CD8-positive, alpha-beta memory T cell (primary cell): ENCODE measurements at regions not wholly inside any gene's neighbourhood (a gene's known extent, or its start where the extent isn't known, plus 50 kb on each side); places are given as distances from the start of the nearest gene placed in this dataset.

Experiments used
- CTCF ChIA-PET: fragments of 350-600 bp; sonication (Branson Sonifier 250); formaldehyde crosslinking; loops from one replicate; lab custom pipeline; 2021; ENCODE audit warnings: antibody characterized with exemption; lab: Charles Lee
- POLR2A ChIA-PET: fragments of 350-600 bp; sonication (Branson Sonifier 250); formaldehyde crosslinking; loops from one replicate; lab custom pipeline; 2021; ENCODE audit warnings: antibody characterized with exemption; lab: Charles Lee
- DNase-seq, 5 donors: peaks; one replicate each; pipeline versions ENCODE4 v3.0.0 to v3.0.0-alpha.2; 2020 to 2022; ENCODE audit warnings: mixed read lengths in 1 of 5
- H3K27ac ChIP-seq: one replicate; pipeline ENCODE4 v1.7.0; 2013; ENCODE audit warnings: low read depth, mild to moderate bottlenecking, low read length, moderate library complexity
- H3K27me3 ChIP-seq: 2 replicates; pipeline ENCODE4 v1.7.0; 2013; ENCODE audit warnings: low read length, mild to moderate bottlenecking; ENCODE audit not compliant: insufficient read depth, poor library complexity, severe bottlenecking
- H3K36me3 ChIP-seq: 2 replicates; pipeline ENCODE4 v1.7.0; 2013; ENCODE audit warnings: mild to moderate bottlenecking, low read length, moderate library complexity; ENCODE audit not compliant: insufficient read depth
- H3K4me1 ChIP-seq: 2 replicates; pipeline ENCODE4 v1.7.0; 2013; ENCODE audit warnings: mild to moderate bottlenecking, low read length, moderate library complexity; ENCODE audit not compliant: insufficient read depth
- H3K4me3 ChIP-seq: 2 replicates; pipeline ENCODE4 v1.7.0; 2013; ENCODE audit warnings: mild to moderate bottlenecking, low read length
- H3K9me3 ChIP-seq: 2 replicates; pipeline ENCODE4 v1.7.0; 2013; ENCODE audit warnings: mild to moderate bottlenecking, low read length
- H3K27ac Mint-ChIP-seq, 8 donors: one replicate each; pipeline ENCODE4 v1.8.0; 2020 to 2021; ENCODE audit warnings: mixed read lengths in 8 of 8, mild to moderate bottlenecking in 6 of 8, inconsistent platforms in 3 of 8, moderate library complexity in 3 of 8
- H3K27me3 Mint-ChIP-seq, 2 donors: one replicate each; pipeline ENCODE4 v1.8.0; 2020 to 2021; ENCODE audit warnings: mixed read lengths in 2 of 2, mild to moderate bottlenecking in 1 of 2, moderate library complexity in 1 of 2
- H3K36me3 Mint-ChIP-seq, 3 donors: one replicate each; pipeline ENCODE4 v1.8.0; 2020 to 2021; ENCODE audit warnings: mixed read lengths in 3 of 3, inconsistent platforms in 1 of 3, mild to moderate bottlenecking in 1 of 3
- H3K4me1 Mint-ChIP-seq, 3 donors: one replicate each; pipeline ENCODE4 v1.8.0; 2020 to 2021; ENCODE audit warnings: mixed read lengths in 3 of 3, inconsistent platforms in 1 of 3, mild to moderate bottlenecking in 1 of 3
- H3K4me3 Mint-ChIP-seq, 7 donors: one replicate each; pipeline ENCODE4 v1.8.0; 2020 to 2021; ENCODE audit warnings: mixed read lengths in 7 of 7, mild to moderate bottlenecking in 6 of 7, moderate library complexity in 4 of 7, inconsistent platforms in 2 of 7
- H3K9me3 Mint-ChIP-seq, 5 donors: one replicate each; pipeline ENCODE4 v1.8.0; 2020 to 2022; ENCODE audit warnings: mixed read lengths in 5 of 5, mild to moderate bottlenecking in 3 of 5, moderate library complexity in 2 of 5, inconsistent platforms in 1 of 5

DNA sequence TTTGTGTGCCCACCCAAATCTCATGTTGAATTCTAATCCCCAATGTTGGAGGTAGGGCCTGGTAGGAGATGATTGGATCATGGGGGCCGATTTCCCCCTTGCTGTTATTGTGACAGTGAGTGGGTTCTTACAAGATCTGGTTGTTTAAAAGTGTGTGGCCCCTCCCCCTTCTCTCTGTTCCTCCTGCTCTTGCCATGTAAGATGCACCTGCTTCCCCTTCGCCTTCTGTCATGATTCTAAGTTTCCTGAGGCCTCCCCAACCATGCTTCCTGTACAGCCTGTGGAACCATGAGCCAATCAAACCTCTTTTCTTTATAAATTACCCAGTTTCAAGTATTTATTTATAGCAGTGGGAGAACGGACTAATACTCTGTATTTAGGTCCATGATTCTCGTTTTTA lies 588.1 kb downstream of the DCDC2C start:
- no peaks in the 10 kb centered on the region for H3K4me1 Mint-ChIP-seq
- H3K36me3 Mint-ChIP-seq, result no peaks in the 10 kb centered on the region
- no peak overlapping the region for H3K27ac Mint-ChIP-seq
- no peaks in the 10 kb centered on the region for H3K9me3 ChIP-seq
- no peak overlapping the region for H3K4me3 ChIP-seq
- H3K27ac ChIP-seq, result no peak overlapping the region
- H3K9me3 Mint-ChIP-seq, result peaks cover 2 to 14% (median 12%) of the 10 kb centered on the region in 5 donors
- no peaks in the 10 kb centered on the region for H3K4me1 ChIP-seq
- ChIA-PET CTCF (no interaction called here), POLR2A (no interaction called here)
- H3K27me3 ChIP-seq, result no peaks in the 10 kb centered on the region
- H3K27me3 Mint-ChIP-seq, result no peaks in the 10 kb centered on the region
- no peak overlapping the region for H3K4me3 Mint-ChIP-seq
- no peak for DNase-seq
- no peaks in the 10 kb centered on the region for H3K36me3 ChIP-seq

DNA sequence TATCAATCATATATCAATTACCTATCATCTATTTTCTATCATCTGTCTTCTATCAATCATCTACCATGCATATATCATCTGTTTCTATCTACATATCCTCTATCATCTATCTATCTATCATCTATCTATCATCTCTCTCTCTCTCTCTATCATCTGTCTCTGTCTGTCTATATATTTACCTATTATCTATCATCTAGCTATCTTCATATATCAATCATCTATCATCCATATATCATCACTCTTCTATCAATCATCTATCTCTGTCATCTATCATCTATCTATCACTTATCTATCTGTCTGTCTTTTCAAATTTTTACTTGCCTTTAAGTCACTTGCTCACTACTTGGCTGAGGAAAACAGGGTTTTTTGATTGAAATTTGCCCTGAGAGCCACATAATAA lies 592.3 kb downstream of the DCDC2C start:
- DNase-seq, result no peak
- H3K36me3 ChIP-seq, result no peaks in the 10 kb centered on the region
- ChIA-PET POLR2A (no interaction called here), CTCF (no interaction called here)
- no peaks in the 10 kb centered on the region for H3K36me3 Mint-ChIP-seq
- H3K4me1 Mint-ChIP-seq, result no peaks in the 10 kb centered on the region
- H3K27me3 ChIP-seq, result no peaks in the 10 kb centered on the region
- no peaks in the 10 kb centered on the region for H3K4me1 ChIP-seq
- H3K9me3 ChIP-seq, result no peaks in the 10 kb centered on the region
- H3K4me3 ChIP-seq, result no peak overlapping the region
- H3K27ac ChIP-seq, result no peak overlapping the region
- no peak overlapping the region for H3K4me3 Mint-ChIP-seq
- no peaks in the 10 kb centered on the region for H3K27me3 Mint-ChIP-seq
- H3K27ac Mint-ChIP-seq, result no peak overlapping the region
- peaks cover 2 to 11% (median 5%) of the 10 kb centered on the region in 5 donors for H3K9me3 Mint-ChIP-seq

DNA sequence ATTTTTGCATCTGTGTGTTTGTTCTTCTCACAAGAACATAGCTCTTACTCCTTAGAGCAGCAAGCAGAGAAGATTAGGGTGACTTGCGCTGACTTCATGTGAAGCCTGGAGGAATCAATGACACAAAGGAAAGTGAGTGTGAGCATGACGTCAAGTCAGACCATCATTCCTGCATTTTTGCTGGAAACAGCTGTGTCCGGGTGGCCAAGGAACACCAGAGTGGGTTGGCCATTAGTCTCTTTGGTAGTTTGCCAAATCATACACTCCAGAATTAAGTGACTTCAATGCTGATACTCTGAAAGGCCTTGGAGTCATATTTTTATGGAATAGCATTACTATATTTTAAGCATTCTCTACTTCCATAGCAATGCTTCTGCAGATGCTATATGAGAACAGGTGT lies 597.2 kb downstream of the DCDC2C start:
- Histone ChIP-seq H3K4me1 (no peaks in the 10 kb centered on the region), H3K4me3 (no peak overlapping the region), H3K27ac (no peak overlapping the region), H3K9me3 (no peaks in the 10 kb centered on the region), H3K27me3 (no peaks in the 10 kb centered on the region), H3K36me3 (no peaks in the 10 kb centered on the region)
- Mint-ChIP-seq H3K27me3 (no peaks in the 10 kb centered on the region), H3K9me3 (peaks cover 0 to 16% (median 7%) of the 10 kb centered on the region in 5 donors), H3K27ac (no peak overlapping the region), H3K36me3 (no peaks in the 10 kb centered on the region), H3K4me1 (no peaks in the 10 kb centered on the region), H3K4me3 (no peak overlapping the region)
- ChIA-PET CTCF (no interaction called here), POLR2A (no interaction called here)
- no peak for DNase-seq

DNA sequence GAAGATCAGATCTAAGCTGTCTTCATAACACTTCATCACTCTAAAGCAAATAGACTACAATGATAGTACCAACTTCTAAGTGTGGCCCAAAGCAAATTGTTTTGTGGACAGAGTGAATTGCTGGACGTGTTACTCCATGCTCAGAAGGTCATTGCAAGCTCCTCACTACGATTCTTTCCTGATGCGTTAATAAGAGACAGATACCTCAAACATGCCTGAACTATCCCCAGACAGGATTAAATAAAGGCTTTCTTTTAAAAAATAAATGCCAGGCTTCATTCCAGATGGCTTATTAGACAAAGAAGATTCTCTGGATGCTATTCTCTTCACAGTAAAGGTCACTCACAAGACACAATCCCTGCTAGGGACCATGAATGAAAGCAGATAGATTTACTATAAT lies 621.2 kb downstream of the DCDC2C start:
- Mint-ChIP-seq H3K27me3 (no peaks in the 10 kb centered on the region), H3K4me1 (no peaks in the 10 kb centered on the region), H3K9me3 (peaks cover 0 to 16% (median 12%) of the 10 kb centered on the region in 5 donors), H3K4me3 (no peak overlapping the region), H3K36me3 (no peaks in the 10 kb centered on the region), H3K27ac (no peak overlapping the region)
- DNase-seq, result no peak
- ChIA-PET CTCF (no interaction called here), POLR2A (no interaction called here)
- Histone ChIP-seq H3K27me3 (no peaks in the 10 kb centered on the region), H3K27ac (no peak overlapping the region), H3K36me3 (no peaks in the 10 kb centered on the region), H3K9me3 (no peaks in the 10 kb centered on the region), H3K4me1 (no peaks in the 10 kb centered on the region), H3K4me3 (no peak overlapping the region)

DNA sequence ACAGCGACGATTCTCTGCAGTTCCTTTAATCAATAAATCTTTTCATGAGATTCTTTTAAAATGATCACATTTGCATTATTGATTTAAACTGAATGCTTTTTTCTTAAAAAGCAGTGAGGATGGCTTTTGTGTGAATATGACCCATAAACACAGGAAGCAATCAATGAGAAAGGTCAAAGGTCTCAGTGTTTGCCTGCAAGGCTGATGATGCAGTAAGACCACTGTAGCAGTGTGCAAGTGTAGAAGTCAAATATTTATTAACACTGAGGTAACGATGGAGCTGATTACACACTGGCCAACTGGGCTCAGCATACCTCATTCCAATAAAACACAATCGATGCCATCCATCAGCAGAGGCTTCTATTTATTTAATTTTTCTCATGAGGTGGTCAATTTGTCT lies 633.5 kb downstream of the DCDC2C start:
- H3K27me3 ChIP-seq, result no peaks in the 10 kb centered on the region
- H3K27me3 Mint-ChIP-seq, result no peaks in the 10 kb centered on the region
- no peak overlapping the region for H3K4me3 ChIP-seq
- H3K27ac ChIP-seq, result no peak overlapping the region
- H3K9me3 ChIP-seq, result no peaks in the 10 kb centered on the region
- CTCF ChIA-PET, result no interaction called here
- H3K4me3 Mint-ChIP-seq, result no peak overlapping the region
- H3K9me3 Mint-ChIP-seq, result peaks cover 5 to 46% (median 10%) of the 10 kb centered on the region in 5 donors
- no peaks in the 10 kb centered on the region for H3K36me3 Mint-ChIP-seq
- no peaks in the 10 kb centered on the region for H3K4me1 Mint-ChIP-seq
- POLR2A ChIA-PET, result no interaction called here
- H3K4me1 ChIP-seq, result no peaks in the 10 kb centered on the region
- H3K36me3 ChIP-seq, result no peaks in the 10 kb centered on the region
- no peak for DNase-seq
- H3K27ac Mint-ChIP-seq, result no peak overlapping the region

DNA sequence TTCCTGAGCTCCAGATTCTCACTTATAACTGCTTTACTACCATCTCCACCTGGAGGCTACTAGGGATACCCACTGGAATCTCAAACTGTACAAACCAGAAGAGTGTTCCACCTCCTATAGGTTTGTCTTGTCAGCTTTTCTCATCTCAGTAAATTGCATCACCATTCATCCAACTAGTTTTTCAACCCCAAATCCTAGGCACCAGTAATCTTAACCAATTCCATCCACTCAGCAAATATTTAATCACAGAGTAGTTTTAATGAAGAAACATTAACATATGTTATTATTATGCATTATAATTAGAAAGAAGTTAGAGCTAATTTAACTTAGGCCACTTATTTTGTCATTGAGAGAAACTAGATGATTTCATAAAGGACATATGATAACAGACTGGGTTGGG lies 635.0 kb downstream of the DCDC2C start:
- no peaks in the 10 kb centered on the region for H3K9me3 ChIP-seq
- H3K27ac Mint-ChIP-seq, result no peak overlapping the region
- no peak overlapping the region for H3K27ac ChIP-seq
- no peak for DNase-seq
- no peaks in the 10 kb centered on the region for H3K27me3 ChIP-seq
- H3K4me3 Mint-ChIP-seq, result no peak overlapping the region
- no peaks in the 10 kb centered on the region for H3K4me1 Mint-ChIP-seq
- ChIA-PET CTCF (no interaction called here), POLR2A (no interaction called here)
- H3K4me3 ChIP-seq, result no peak overlapping the region
- no peaks in the 10 kb centered on the region for H3K36me3 Mint-ChIP-seq
- no peaks in the 10 kb centered on the region for H3K27me3 Mint-ChIP-seq
- H3K36me3 ChIP-seq, result no peaks in the 10 kb centered on the region
- H3K9me3 Mint-ChIP-seq, result peaks cover 4 to 46% (median 11%) of the 10 kb centered on the region in 5 donors
- H3K4me1 ChIP-seq, result no peaks in the 10 kb centered on the region

DNA sequence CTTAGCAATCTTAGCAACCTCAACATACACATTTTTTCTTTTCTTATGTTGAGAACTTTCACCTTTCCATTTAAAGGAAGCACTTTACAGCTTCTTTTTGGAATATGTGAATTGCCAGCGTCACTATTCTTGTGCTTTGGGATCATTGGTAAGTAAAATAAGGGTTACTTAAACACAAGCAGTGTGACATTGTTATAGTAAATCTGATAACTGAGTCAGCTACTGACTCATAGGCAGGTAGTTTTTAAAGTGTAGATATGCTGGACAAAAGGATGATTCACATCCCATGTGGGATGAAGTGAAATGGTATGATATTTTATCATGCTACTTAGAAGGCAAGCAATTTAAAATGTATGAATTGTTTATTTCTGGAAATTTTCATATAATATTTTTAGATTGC lies 637.2 kb downstream of the DCDC2C start:
- H3K36me3 Mint-ChIP-seq, result no peaks in the 10 kb centered on the region
- POLR2A ChIA-PET, result no interaction called here
- CTCF ChIA-PET, result no interaction called here

DNA sequence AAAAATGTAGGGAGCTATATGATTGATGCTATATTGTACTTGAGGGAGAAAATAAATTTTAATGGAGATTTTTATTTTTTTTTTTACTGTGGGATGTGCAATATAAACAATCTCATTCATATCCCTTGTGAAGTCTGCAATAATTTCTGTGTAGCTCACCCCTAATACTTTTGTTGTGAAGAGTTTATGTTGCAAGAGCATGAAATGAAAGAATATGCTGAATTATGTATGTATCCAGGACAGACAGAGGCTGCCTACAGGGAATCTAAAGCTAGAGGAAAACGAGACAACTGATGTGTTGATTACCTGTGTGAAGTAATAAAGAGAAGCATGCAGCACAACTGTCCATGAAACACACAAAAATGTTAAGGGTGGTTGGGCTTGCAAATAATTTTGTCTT lies 643.3 kb downstream of the DCDC2C start:
- POLR2A ChIA-PET, result no interaction called here
- H3K4me3 ChIP-seq, result no peak overlapping the region
- no peaks in the 10 kb centered on the region for H3K9me3 ChIP-seq
- H3K36me3 ChIP-seq, result no peaks in the 10 kb centered on the region
- Mint-ChIP-seq H3K27ac (no peak overlapping the region), H3K36me3 (no peaks in the 10 kb centered on the region), H3K9me3 (peaks cover 0 to 33% (median 11%) of the 10 kb centered on the region in 5 donors), H3K4me3 (no peak overlapping the region), H3K27me3 (no peaks in the 10 kb centered on the region), H3K4me1 (no peaks in the 10 kb centered on the region)
- H3K27ac ChIP-seq, result no peak overlapping the region
- CTCF ChIA-PET, result no interaction called here
- no peak for DNase-seq
- no peaks in the 10 kb centered on the region for H3K4me1 ChIP-seq
- H3K27me3 ChIP-seq, result no peaks in the 10 kb centered on the region

More for the DNA sequence above, 637.2 kb downstream of the DCDC2C start:
- no peak for DNase-seq
- H3K36me3 ChIP-seq, result no peaks in the 10 kb centered on the region
- Mint-ChIP-seq H3K4me1 (no peaks in the 10 kb centered on the region), H3K27me3 (no peaks in the 10 kb centered on the region), H3K4me3 (no peak overlapping the region), H3K9me3 (peaks cover 3 to 34% (median 7%) of the 10 kb centered on the region in 5 donors), H3K27ac (no peak overlapping the region)
- H3K27me3 ChIP-seq, result no peaks in the 10 kb centered on the region
- no peaks in the 10 kb centered on the region for H3K4me1 ChIP-seq
- H3K9me3 ChIP-seq, result no peaks in the 10 kb centered on the region
- H3K4me3 ChIP-seq, result no peak overlapping the region
- H3K27ac ChIP-seq, result no peak overlapping the region

DNA sequence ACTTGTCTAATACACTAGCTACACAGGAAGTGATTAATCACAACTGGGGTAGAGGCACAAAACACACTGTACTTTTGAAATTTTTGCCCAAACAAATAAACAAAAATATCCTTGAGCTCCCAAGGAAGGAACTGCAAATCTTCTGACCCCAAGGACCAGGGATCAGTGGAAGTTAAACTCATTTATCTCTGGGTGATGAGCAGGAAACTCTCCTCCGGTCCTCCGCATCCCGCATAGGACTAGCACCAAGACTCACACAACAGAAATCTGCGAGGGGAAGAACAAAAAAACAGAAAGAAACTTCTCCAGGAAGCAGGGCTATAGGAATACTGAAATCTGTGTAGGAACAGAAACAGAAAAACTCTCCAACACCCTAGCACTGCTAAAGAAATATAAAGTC lies 650.3 kb downstream of the DCDC2C start:
- Mint-ChIP-seq H3K36me3 (no peaks in the 10 kb centered on the region), H3K9me3 (peaks cover 5 to 42% (median 13%) of the 10 kb centered on the region in 5 donors), H3K27me3 (no peaks in the 10 kb centered on the region), H3K27ac (no peak overlapping the region), H3K4me3 (no peak overlapping the region), H3K4me1 (no peaks in the 10 kb centered on the region)
- no peaks in the 10 kb centered on the region for H3K9me3 ChIP-seq
- H3K27ac ChIP-seq, result no peak overlapping the region
- ChIA-PET CTCF (no interaction called here), POLR2A (no interaction called here)
- no peak overlapping the region for H3K4me3 ChIP-seq
- no peak for DNase-seq
- no peaks in the 10 kb centered on the region for H3K4me1 ChIP-seq
- no peaks in the 10 kb centered on the region for H3K27me3 ChIP-seq
- no peaks in the 10 kb centered on the region for H3K36me3 ChIP-seq
